HG02973 (cell line): ENCODE measurements at regions not wholly inside any gene's neighbourhood (a gene's known extent, or its start where the extent isn't known, plus 50 kb on each side); places are given as distances from the start of the nearest gene placed in this dataset.
A peak's percentile ranks its signal among the peaks of the same experiment; 100 is the strongest.

ENCODE experiments used
- ATAC-seq: cut with Tn5 transposase; IDR thresholded peaks from one replicate; pipeline ENCODE4 v1.9.1; 2021; ENCODE audit warnings: moderate library complexity; ENCODE audit not compliant: unreplicated experiment

DNA sequence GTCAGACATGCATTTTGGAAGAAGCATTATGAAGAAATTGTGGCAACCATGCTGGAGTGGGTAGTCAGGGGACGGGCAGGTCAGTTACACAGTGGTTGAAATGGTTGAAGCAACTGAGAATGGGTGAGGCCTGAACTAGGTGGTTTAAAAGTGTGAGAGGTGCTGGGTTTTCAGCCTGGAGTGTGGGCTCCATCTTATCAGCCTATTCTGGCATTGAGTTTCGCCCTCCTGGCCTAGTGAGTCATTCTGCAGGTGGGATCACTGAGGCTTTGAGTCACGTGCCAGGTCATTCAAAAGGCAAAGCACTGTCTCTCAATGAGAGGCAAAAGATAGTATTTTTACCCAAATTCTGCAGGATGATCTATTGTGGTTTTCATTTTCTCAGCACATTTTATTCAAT is 181.9 kb upstream of the CHD6 start:
- no peak for ATAC-seq

DNA sequence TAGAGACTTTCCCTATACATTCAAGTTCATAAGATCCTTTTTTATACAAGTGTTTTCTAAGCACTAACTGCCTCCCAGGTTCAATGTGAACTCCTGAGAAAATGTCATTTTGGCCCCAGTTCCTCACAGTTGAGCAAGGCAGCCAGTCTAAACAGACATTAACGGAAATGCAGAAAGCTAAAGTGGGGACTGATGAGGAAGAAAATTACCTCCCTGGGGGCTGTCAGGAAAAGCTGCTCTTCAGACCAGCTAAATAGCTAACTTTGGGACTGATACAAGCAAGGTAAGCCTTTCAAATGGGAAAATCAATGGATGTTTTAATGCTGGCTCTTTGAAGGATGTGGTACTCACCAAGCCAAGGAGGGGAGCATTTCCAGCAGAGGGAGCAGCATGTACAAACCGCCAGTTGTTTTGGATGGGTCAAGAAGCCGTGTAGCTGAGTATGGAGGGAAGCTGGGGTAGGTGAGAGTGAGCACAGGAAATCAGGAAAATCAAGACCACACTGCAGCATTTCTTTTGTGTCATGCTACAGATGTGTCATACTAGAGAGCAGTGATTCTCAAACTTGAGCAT is 180.8 kb upstream of the CHD6 start:
- ATAC-seq, result no peak

- no peak for ATAC-seq
These were observed 168.0 kb upstream of the CHD6 start for GRCh38 chr20:41786158-41786557.

DNA sequence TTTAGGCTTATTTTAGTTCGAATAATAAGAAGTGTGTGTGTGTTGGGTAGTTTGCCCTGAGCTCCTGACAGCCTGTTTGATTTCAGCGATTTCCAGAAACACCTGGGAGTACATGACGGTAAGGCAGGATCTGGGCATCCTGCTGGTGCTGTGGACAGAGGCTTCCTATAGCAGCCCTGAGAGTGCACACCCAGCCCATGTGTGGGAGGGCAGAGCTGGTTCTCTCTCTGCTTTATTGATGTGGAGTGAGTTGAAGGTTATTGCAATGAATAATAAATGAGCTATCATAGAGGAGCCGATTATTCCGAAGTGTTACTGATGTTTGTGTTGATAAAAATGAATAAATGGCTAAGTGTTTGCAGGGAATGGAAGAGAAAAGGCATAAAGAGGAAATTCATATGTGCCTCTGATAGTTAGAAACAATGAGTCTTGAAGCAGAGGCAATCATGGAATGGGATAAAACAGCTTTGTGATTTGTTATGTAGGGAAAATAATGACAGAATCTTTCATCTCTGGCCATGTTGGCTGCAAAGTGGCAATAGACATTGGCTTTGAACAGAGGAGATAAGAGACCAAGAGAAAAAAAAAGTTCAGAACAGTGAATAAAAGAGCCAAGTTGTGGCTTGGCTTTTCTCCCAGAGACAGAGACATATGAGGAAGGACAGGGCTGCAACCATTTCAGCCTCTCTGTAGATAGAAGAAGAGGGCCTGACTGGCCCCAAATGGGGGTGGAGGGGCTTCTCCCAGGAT is 166.2 kb upstream of the CHD6 start:
- ATAC-seq, result no peak

DNA sequence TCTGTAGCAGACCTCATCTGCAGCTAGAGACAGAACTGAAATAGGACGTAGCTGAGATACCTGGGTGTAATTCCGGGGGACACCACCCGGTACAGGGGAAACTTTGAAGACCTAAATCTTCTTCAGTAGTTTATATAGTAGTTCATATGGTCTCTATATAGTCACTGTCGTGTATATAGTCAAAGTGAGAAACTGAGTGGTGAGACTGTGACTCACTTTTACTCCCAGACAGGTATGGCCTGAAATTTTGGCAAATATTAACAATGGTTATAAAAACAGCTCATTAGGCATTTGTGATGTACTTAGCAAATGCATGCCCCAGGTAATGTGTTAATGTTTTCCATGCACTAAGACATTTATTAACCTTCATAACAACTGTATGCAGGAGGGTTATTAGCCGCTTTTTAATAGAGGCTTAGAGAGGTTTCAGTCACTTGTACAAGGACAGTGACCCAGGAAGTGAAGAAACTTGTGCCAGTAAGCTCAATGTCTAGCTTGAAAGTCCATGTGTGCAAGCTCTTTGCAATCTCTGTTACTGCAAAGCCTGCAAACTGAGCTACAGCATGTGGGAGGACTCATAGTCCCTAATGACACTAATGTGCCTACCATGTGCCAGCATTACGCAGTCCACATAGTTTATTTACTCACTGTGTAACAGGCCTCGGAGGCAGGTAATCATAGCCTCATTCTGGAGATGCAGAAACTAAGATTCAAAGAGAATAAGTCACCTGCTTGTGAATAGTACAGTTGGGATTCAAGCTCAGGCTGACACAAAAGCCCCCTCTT is 165.4 kb upstream of the CHD6 start:
- peak; percentile 62 for ATAC-seq

DNA sequence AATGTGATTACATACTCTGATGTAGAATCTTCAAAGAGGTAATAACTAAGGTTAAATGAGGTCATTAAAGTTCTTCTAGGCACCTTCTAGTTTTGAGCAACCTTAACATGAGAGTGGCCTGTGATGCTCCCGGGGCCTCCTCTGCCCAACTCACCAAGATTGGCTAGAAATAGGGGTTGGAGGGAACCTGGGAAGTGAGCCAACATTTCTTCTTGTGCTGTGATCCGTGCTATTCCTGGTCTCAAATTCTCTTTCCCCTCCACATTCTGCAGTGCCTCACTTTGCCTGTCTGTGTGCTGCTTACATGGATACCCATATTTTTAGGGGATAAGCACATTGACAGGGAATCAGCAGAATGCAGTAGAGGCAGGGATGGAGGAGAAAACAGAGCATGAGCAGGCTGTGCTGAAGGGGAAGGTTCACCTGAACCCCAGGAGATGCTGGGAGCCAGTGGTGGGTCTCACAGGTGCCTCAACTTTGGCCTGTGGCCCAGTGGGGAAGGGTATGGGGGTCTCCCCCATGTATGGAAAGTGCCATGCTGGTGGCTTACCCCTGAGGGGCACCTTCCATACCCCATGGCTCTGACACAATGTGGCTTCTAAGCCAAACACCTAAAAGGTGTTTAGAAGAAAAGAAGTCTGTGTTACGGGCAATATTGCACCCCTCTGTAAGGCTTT is 164.7 kb upstream of the CHD6 start:
- no peak for ATAC-seq

- no peak for ATAC-seq
These were observed 164.1 kb upstream of the CHD6 start for GRCh38 chr20:41782255-41782654.

DNA sequence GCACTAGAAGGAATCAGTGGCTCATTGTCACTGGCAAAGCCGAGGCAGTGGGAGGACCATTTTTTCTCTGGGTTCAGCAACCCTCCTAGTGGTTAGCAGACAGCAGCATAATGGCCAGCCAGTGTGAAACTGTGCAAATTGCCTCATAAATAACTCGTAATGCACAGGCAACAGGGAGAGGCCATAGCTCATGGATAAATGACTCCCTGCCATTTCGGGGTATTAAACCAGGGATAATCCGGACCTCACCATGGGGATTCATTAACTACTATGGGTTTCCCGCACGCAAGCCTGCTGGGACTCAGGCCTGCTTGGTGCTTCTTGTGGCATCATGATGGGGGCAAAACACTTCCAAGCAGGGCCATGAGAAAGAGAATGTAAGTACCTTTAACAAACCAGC is 158.2 kb upstream of the CHD6 start:
- ATAC-seq, result no peak

DNA sequence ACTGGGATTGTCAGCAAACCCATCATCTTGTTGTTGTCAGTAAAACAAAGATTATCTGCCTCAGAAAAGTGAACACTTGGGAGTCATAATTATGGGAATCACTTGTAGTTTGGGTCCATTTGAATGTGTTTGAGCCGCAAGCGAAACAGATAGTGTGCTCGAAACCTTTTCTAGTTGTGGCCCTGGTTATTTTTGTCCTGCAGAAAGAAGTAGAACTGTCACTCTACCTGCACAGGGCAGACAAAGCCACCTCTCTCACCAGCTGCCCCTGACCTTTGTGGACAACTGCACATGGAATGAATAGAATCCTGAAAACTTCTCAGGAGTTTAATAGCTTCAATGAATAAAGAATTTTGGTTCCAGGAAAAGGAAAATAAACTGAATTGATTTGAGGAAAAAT is 156.1 kb upstream of the CHD6 start:
- no peak for ATAC-seq

DNA sequence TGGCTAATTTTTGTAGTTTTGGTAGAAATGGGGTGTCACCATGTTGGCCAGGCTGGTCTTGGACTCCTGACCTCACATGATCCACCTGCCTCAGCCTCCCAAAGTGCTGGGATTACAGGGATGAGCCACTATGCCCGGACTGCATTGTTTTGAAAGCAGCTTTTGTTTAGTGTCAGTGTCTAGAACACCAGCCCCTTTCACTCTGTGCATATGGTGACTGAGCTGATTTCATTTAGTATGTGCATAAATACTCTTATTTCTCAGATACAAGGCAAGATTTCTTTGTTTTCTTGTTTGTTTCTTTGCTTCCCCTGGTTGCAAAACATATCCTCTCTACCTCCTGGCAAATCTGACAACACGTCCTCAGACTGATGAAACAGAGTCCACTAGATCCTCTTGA is 152.8 kb upstream of the CHD6 start:
- no peak for ATAC-seq

- ATAC-seq, result no peak
These were observed 152.2 kb upstream of the CHD6 start for GRCh38 chr20:41770427-41770826.

DNA sequence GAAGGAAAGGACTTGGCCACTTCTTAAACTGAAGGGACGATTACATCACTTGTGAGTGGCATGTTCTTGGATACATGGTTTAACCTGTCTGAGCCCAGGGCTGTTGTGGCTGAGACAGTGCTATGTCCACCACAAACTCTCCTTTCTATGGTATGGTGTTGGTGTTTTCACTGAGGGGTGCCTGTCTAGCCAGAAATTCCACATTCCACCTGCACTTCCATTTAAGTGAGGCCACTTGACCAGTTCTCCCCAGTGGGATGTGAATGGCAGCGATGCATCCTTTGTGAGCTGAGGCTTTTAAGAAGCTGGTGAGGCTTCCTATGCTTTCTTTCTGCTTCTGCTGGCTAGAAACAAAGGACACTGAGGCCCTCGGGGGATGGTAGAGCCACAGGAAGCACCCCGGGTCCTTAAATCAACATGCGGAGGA is 151.4 kb upstream of the CHD6 start:
- no peak for ATAC-seq

GRCh38 chr20:41750137-41750536 is 132.0 kb upstream of the CHD6 start:
- no peak for ATAC-seq

DNA sequence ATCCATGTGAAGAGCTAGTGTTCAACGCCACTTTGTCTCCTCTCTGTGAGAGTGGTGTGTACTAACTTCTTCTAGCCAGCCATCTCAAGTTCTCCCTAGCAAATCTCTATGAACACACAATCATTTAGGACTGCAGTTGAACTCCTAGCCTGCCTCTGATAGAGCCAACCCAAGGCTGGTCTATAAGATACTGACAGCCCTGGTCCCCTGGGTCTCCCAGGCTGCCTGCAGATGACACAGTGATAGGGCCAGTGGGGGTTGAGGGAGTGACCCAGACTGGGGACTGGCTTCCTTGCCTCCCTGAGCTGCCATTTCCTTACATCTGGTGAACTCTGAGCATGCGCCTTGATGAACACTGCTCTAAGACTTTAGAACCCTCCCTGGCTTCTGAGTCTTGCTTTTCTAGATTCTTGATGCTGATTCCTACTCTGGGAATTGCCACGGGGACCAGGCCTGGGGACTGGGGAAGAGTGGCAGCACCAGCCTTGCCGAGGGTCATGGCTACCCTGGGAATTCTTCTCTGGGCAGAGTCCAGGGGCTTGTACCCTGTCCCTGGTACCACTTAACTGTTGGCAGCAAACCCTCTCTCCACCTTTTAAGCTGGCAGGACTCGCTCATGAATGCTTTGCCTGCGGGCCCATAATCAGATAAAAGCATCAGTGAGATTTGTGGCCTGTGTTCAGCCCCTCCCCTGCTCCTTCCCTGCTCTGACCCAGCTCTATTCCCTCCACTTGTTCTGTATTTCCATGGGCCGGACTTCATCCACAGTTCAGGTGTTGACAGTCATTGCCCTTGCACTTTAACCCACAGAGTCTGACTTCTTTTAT is 130.8 kb upstream of the CHD6 start:
- no peak for ATAC-seq

GRCh38 chr20:41748051-41748450 is 129.9 kb upstream of the CHD6 start:
- ATAC-seq, result no peak

- ATAC-seq, result no peak
These were observed 129.0 kb upstream of the CHD6 start for GRCh38 chr20:41747226-41747625.

- no peak for ATAC-seq
These were observed 128.5 kb upstream of the CHD6 start for GRCh38 chr20:41746635-41747034.

DNA sequence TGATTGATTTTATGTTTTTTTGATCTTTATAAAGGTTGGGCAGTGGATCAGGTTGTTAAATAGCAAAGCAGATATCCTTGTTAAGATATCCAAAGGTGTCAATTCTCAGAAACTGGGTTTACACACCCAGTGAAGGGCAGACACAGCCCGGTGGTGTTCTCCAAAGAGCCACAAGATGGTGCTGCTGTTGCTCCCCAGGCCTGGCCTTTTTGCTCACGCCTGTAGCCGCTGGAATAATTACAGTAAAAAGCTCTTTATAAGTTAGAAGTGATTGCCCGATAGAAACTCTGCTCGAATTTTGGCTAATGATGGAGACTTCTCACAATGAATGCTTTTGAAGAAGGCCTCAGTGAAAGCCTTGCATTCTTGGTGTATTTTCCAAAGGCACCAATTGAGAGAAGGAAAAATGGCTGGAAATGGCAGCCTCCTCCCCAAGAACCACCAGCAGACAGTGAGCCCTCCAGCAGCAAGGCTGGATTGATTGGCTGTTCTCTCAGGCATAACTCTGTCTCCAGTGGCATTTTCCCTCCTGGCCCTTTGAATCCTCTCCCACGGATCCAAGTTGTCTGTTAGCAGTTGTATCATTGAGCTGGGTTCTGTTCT is 120.5 kb upstream of the CHD6 start:
- no peak for ATAC-seq

- ATAC-seq, result no peak
These were observed 117.8 kb upstream of the CHD6 start for GRCh38 chr20:41735949-41736348.

DNA sequence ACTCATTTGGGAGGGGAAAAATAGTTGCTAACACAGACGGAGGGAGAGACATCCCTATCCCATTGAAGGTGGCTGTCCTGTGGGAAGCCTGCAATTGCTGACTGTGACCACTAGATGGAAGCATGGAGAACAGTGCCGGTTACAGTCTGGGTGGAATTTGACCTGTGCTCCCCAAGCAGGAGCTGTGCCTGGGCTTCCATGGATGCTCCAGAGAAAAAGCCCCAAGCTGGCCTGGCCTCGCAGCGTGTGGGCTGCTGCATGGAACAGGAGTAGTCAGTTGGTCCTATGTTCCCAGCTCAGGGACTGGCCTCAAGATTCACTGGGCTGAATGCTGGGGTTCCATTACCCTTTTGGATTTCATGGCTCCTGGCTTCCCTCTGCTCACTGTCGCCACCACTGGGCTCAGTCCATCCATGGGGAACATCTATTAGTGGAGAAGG is 116.3 kb upstream of the CHD6 start:
- no peak for ATAC-seq
